Lower leg skin (tissue), 4 donors: ENCODE measurements at regions not wholly inside any gene's neighbourhood (a gene's known extent, or its start where the extent isn't known, plus 50 kb on each side); places are given as distances from the start of the nearest gene placed in this dataset.

Experiments
- DNase-seq, 2 donors: peaks; one replicate each; pipeline ENCODE4 v3.0.0-alpha.2; 2019; ENCODE audit warnings: low spot score in 2 of 2
- H3K4me3 ChIP-seq: fragments of 200-600 bp; sonication (generic); 2 replicates; pipeline ENCODE4 v1.5.1; 2017; ENCODE audit warnings: mild to moderate bottlenecking, low read depth; ENCODE audit not compliant: poor library complexity, severe bottlenecking
- POLR2A ChIP-seq, 2 donors: fragments of 450-650 bp; IDR thresholded peaks; one replicate each; pipeline ENCODE4 v1.6.1; 2016 to 2017; ENCODE audit warnings: antibody characterized with exemption in 2 of 2, mild to moderate bottlenecking in 1 of 2, moderate library complexity in 1 of 2
- WGBS, 2 donors: methylation state at CpG; one replicate each; pipeline ENCODE4 v1.1.5; 2018; 5-methylcytosine and 5-hydroxymethylcytosine counted together
- intact Hi-C: fragments of 100-400 bp; cut with DNase I; formaldehyde crosslinking; loops from one replicate; pipeline ENCODE4 v1.15.0; 2023; ENCODE audit warnings: low total_unique reads
- TF ChIP-seq, protein P1 (sequence below), 3 donors: fragments of 450-650 bp; IDR thresholded peaks; one replicate each; pipeline ENCODE4 v1.5.1; 2016; ENCODE audit warnings: antibody characterized with exemption in 3 of 3, mild to moderate bottlenecking in 3 of 3, moderate library complexity in 2 of 3

DNA sequence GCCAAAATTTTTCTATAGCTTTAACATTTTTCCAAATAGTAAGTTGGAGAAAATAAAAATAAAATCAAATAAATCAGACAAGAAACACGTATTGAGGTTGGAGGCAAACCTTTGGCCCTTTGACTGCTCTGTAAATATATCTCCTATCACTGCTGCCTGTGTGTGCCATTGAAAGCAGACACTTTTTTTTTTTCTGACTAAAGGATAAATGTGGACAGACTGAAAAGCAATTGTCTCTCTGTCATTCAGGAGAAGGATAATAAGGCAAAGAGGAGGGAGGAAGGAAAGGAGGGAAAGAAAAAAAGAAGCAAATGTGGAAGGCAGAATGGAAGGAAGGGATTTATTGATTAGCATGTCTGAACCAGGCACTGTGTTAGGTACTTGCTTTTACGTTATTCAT, 85.2 kb upstream of the SULF2 start:
- intact Hi-C loops = no loop called here
- WGBS, 2 donors = 94% methylated on average over 2 of the region's 2 CpGs
- no peak overlapping the region for H3K4me3 ChIP-seq
- TF ChIP-seq, protein P1, sequence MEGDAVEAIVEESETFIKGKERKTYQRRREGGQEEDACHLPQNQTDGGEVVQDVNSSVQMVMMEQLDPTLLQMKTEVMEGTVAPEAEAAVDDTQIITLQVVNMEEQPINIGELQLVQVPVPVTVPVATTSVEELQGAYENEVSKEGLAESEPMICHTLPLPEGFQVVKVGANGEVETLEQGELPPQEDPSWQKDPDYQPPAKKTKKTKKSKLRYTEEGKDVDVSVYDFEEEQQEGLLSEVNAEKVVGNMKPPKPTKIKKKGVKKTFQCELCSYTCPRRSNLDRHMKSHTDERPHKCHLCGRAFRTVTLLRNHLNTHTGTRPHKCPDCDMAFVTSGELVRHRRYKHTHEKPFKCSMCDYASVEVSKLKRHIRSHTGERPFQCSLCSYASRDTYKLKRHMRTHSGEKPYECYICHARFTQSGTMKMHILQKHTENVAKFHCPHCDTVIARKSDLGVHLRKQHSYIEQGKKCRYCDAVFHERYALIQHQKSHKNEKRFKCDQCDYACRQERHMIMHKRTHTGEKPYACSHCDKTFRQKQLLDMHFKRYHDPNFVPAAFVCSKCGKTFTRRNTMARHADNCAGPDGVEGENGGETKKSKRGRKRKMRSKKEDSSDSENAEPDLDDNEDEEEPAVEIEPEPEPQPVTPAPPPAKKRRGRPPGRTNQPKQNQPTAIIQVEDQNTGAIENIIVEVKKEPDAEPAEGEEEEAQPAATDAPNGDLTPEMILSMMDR (IDR thresholded peaks at IDR 0.05) = no peak
- TF ChIP-seq POLR2A (IDR thresholded peaks at IDR 0.05) = no peak
- no peak for DNase-seq

DNA sequence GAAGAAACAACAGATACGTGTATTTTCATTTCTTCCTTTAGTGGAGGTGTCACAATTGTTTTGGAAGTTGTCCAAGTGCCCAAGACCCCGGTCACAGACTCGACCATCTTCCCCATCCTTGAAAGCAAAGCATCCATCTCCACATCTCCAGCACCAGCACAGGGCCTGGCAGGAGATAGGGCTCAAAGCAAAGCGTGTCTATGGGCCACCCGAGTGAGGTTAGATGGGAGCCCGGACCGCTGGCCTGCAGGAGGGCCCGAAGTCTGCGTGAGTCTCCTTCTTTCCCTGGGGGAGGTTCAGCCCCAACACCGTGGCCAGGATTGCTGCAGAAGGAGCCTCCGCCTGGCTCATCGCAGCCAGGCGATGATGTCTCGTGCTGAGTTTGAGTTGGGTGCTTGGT, 83.5 kb upstream of the SULF2 start:
- no peak for DNase-seq

DNA sequence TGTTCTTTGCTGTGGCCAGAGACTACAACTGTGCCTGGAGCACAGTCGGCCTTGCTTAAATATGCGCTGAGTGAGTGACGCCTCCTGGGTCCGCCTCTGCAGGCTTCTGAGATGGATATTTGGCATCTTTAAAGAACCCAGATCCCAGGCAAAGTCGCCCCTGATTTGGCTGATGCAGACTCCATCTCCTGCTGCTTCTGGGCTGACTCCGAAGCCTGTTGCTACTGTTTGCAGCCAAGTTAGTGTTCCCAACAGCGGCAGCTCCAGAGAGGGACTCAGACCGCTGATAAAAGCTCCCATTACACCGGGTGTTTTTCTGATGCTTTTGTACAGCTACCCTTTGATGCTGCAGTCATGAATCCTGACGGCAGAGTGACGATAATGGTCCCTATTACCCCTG, 83.0 kb upstream of the SULF2 start:
- WGBS, 2 donors = 86 to 90% methylated on average over 11 of the region's 11 CpGs
- no peak overlapping the region for H3K4me3 ChIP-seq
- TF ChIP-seq, protein P1 (IDR thresholded peaks at IDR 0.05) = no peak
- TF ChIP-seq POLR2A (IDR thresholded peaks at IDR 0.05) = no peak
- intact Hi-C loops = no loop called here
- no peak for DNase-seq

More for the DNA sequence above, 83.5 kb upstream of the SULF2 start:
- intact Hi-C loops = no loop called here
- WGBS, 2 donors = 88 to 96% methylated on average over 11 to 12 of the region's 14 CpGs
- TF ChIP-seq, protein P1 (IDR thresholded peaks at IDR 0.05) = no peak
- no peak for TF ChIP-seq POLR2A (IDR thresholded peaks at IDR 0.05)
- H3K4me3 ChIP-seq = no peak overlapping the region

DNA sequence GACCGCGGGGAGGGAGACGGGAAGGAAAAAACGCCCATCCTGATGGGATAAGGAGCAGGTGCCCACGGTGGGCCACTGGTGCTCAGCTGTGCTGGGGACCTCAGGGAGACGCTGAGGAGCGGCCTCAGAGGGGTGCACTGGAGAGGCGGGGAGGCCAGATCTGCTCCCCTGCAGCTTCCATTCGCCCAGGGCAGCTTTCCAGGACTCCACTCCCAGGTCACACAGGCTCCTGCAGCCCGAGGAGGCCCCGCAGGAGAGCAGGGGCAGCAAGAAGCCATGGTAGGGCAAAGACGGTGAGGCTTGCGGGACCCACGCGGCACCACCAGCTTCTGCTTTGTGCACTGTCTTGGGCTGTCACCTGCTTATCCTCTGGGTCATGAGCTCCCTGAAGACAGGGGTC, 82.5 kb upstream of the SULF2 start:
- H3K4me3 ChIP-seq = no peak overlapping the region
- intact Hi-C loops = no loop called here
- no peak for DNase-seq
- TF ChIP-seq, protein P1 (IDR thresholded peaks at IDR 0.05) = no peak
- no peak for TF ChIP-seq POLR2A (IDR thresholded peaks at IDR 0.05)
- WGBS, 2 donors = 86 to 88% methylated on average over 15 of the region's 15 CpGs

DNA sequence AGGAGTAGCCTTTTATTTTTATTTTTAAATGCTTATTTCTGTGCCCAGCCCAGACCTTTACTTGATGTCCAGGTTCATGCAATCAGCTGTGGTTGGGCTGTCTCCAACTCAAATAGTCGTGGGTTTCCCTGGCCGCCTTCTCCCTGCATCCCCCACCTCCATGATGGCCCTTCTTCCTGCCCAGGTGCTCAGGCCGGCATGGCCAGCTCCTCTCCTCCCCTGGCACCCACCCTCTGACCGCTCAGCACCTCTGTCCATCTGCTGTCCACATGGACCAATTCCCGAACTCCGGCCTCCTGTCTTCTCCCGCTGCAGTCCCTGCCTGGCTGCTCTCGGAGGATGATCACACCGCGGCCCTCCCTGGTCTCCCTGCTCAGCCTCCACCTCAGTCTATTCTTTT, 81.2 kb upstream of the SULF2 start:
- no peak overlapping the region for H3K4me3 ChIP-seq
- DNase-seq = no peak
- TF ChIP-seq POLR2A (IDR thresholded peaks at IDR 0.05) = no peak
- TF ChIP-seq, protein P1 (IDR thresholded peaks at IDR 0.05) = no peak
- WGBS, 2 donors = 78 to 90% methylated on average over 10 of the region's 10 CpGs
- intact Hi-C loops = no loop called here

DNA sequence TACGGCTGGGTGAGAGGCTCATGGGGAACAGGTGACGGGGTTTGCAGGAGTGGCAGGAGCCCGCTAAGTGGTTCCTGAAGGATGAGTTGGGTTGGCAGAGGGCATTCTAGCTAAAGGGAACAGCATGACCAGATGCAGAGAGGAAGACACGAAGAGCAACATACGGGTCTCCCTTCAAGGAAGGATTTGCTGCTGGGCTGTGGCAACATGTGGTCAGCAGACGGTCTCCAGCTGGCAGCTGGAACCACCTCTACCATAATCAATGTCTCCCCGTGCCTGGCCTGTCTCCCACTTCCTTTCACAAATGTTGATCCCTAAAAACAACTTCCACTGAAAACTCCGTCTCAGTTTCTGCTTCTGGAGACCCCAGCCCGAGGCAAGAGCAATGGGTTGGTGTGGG, 80.6 kb upstream of the SULF2 start:
- no peak for DNase-seq
- TF ChIP-seq POLR2A (IDR thresholded peaks at IDR 0.05) = no peak
- TF ChIP-seq, protein P1 (IDR thresholded peaks at IDR 0.05) = no peak
- no peak overlapping the region for H3K4me3 ChIP-seq
- WGBS, 2 donors = 72 to 74% methylated on average over 9 of the region's 9 CpGs
- intact Hi-C loops = no loop called here
